Activated T-helper 2 cell treated with anti-CD3 and anti-CD28 coated beads, Interferon-gamma antibody, Interleukin-2, Interleukin-4, amounts not matched to agents 10 μg/mL and 5 μg/mL and 100 μg/mL, durations not matched to agents 14 hours and 24 hours and 36 hours (primary cell): ENCODE measurements at regions not wholly inside any gene's neighbourhood (a gene's known extent, or its start where the extent isn't known, plus 50 kb on each side); places are given as distances from the start of the nearest gene placed in this dataset.

Source experiments
- DNase-seq: peaks from one replicate; pipeline ENCODE4 v3.0.0; 2021; ENCODE audit warnings: low spot score
- H3K27ac Mint-ChIP-seq: one replicate; pipeline ENCODE4 v1.8.0; 2021; ENCODE audit warnings: mixed read lengths
- H3K27me3 Mint-ChIP-seq: one replicate; pipeline ENCODE4 v1.8.0; 2021; ENCODE audit warnings: low read depth, mixed read lengths
- H3K36me3 Mint-ChIP-seq: one replicate; pipeline ENCODE4 v1.8.0; 2021; ENCODE audit warnings: low read depth, mixed read lengths
- H3K4me1 Mint-ChIP-seq: one replicate; pipeline ENCODE4 v1.8.0; 2021; ENCODE audit warnings: low read depth, mixed read lengths
- H3K4me3 Mint-ChIP-seq: one replicate; pipeline ENCODE4 v1.8.0; 2021; ENCODE audit warnings: low read depth, mild to moderate bottlenecking, moderate library complexity, mixed read lengths
- H3K9me3 Mint-ChIP-seq: one replicate; pipeline ENCODE4 v1.8.0; 2021; ENCODE audit warnings: mixed read lengths
- intact Hi-C: fragments of 100-400 bp; cut with micrococcal nuclease; formaldehyde crosslinking; loops from one replicate; pipeline ENCODE4 v1.15.1; 2023

GRCh38 chr21:41107602-41108001 lies 60.4 kb upstream of the BACE2 start:
- H3K4me3 Mint-ChIP-seq = no peak overlapping the region
- H3K36me3 Mint-ChIP-seq = no peaks in the 10 kb centered on the region
- intact Hi-C loops = no loop called here
- H3K4me1 Mint-ChIP-seq = peaks cover 2% of the 10 kb centered on the region
- H3K27me3 Mint-ChIP-seq = peaks cover 16% of the 10 kb centered on the region
- H3K9me3 Mint-ChIP-seq = no peaks in the 10 kb centered on the region
- no peak for DNase-seq
- no peak overlapping the region for H3K27ac Mint-ChIP-seq

DNA sequence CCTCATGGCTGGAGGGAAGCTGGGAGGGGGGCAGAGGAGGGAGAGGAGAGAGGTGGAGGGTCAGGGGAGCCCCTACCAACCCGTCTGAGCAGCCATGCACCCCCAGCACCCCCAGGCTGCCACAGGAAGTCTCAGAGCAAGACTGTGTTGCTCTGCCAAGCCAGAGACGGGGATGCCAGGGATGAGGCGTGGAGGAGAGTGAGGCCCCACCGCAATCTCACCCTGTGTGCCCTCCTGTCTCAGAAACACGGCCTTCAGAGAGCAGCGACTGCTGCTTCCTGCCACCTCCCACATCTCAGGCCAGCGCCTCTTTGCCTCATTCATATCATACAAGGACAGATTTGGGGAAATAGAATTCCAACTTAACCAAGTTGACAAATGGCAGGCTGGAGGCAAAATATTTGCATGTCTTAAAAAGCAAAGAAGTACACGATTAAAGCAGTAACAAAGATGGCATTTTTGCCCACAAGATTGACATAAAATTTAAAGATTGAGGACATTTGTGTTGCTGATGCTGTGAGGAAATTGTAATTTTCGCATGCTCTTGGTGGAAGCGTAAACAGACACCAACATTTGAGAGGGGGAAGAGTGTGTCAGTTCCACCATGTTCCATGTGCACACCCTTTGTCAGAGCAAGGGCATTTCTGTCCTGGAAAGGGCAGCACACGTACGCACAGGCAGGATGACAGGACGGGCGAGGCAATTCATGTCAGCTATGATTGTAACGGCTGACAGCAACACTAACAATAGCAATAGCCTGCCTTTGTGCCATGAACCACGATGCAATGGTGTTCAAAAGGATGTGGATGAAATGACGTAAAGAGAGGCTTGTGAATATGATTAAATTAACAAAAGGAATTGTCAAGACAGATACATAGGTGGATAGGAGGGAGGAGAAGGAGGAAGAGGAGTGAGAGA lies 59.0 kb upstream of the BACE2 start:
- H3K4me1 Mint-ChIP-seq = peaks cover 11% of the 10 kb centered on the region
- peaks cover 16% of the 10 kb centered on the region for H3K27me3 Mint-ChIP-seq
- no peak for DNase-seq
- no peaks in the 10 kb centered on the region for H3K9me3 Mint-ChIP-seq
- H3K27ac Mint-ChIP-seq = no peak overlapping the region
- intact Hi-C loops = no loop called here
- H3K4me3 Mint-ChIP-seq = no peak overlapping the region
- no peaks in the 10 kb centered on the region for H3K36me3 Mint-ChIP-seq

DNA sequence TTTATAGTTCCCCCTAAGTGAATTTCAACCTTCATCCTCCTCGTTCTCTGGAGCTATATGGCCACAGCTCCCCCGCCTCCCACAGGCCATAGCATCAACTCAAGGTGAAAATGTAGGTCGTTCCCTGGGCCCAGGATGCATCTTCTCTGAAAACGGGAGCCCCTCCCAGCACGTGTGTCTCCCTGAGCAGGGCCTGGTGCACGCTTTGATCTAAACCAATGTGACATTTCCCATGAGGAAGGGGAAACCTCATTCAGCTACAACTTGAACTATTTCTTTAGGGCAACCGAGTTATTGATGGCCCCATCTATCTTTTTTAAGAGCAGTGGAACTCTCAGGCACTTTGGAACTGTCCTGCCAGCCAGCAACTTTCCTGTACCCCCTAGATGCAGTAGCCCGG lies 57.8 kb upstream of the BACE2 start:
- no peak overlapping the region for H3K4me3 Mint-ChIP-seq
- no peaks in the 10 kb centered on the region for H3K9me3 Mint-ChIP-seq
- no peaks in the 10 kb centered on the region for H3K36me3 Mint-ChIP-seq
- no peak for DNase-seq
- no peak overlapping the region for H3K27ac Mint-ChIP-seq
- intact Hi-C loops = no loop called here
- peaks cover 11% of the 10 kb centered on the region for H3K4me1 Mint-ChIP-seq
- peaks cover 16% of the 10 kb centered on the region for H3K27me3 Mint-ChIP-seq

DNA sequence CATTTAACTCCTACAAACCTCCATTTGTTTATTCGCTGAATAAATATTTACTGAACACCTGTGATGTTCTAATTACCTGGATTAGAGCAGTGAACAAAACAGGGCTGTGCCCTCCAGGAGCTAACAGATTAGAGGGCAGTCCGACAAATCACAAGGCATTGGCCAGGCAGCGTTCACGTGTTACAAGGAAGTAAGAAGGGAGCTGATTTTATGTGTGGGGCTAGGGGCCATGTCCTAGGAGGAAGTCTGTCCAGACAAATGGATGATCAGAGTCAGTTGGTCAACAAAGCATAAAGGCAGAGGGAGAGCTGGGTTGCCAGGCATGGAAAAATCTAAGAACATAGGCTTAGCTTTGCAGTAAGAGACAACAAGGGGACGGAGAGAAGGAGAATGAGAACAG lies 57.3 kb upstream of the BACE2 start:
- intact Hi-C loops = no loop called here
- Mint-ChIP-seq H3K9me3 (no peaks in the 10 kb centered on the region), H3K36me3 (no peaks in the 10 kb centered on the region), H3K4me1 (peaks cover 11% of the 10 kb centered on the region), H3K27me3 (peaks cover 14% of the 10 kb centered on the region), H3K27ac (no peak overlapping the region), H3K4me3 (no peak overlapping the region)
- no peak for DNase-seq

GRCh38 chr21:41111681-41112080 lies 56.3 kb upstream of the BACE2 start:
- no peak overlapping the region for H3K27ac Mint-ChIP-seq
- no peak for DNase-seq
- H3K4me3 Mint-ChIP-seq = no peak overlapping the region

GRCh38 chr21:41112740-41113692 lies 54.9 kb upstream of the BACE2 start:
- Mint-ChIP-seq H3K4me1 (peaks cover 11% of the 10 kb centered on the region), H3K27me3 (peaks cover 14% of the 10 kb centered on the region), H3K9me3 (no peaks in the 10 kb centered on the region), H3K36me3 (no peaks in the 10 kb centered on the region), H3K4me3 (no peak overlapping the region), H3K27ac (no peak overlapping the region)
- intact Hi-C loops = no loop called here
- no peak for DNase-seq

More at GRCh38 chr21:41111681-41112080, 56.3 kb upstream of the BACE2 start:
- Mint-ChIP-seq H3K36me3 (no peaks in the 10 kb centered on the region), H3K4me1 (peaks cover 11% of the 10 kb centered on the region), H3K9me3 (no peaks in the 10 kb centered on the region), H3K27me3 (peaks cover 14% of the 10 kb centered on the region)
- intact Hi-C loops = no loop called here

GRCh38 chr21:41115851-41116250 lies 52.1 kb upstream of the BACE2 start:
- Mint-ChIP-seq H3K27me3 (peaks cover 6% of the 10 kb centered on the region), H3K4me1 (peaks cover 11% of the 10 kb centered on the region), H3K4me3 (no peak overlapping the region), H3K9me3 (no peaks in the 10 kb centered on the region), H3K27ac (no peak overlapping the region), H3K36me3 (no peaks in the 10 kb centered on the region)
- DNase-seq = no peak
- intact Hi-C loops = no loop called here
